Osteocyte (in vitro differentiated cells): ENCODE measurements at regions not wholly inside any gene's neighbourhood (a gene's known extent, or its start where the extent isn't known, plus 50 kb on each side); places are given as distances from the start of the nearest gene placed in this dataset.

ENCODE experiments used
- DNase-seq: peaks from one replicate; pipeline ENCODE4 v3.0.0; 2021; ENCODE audit warnings: mixed read lengths; ENCODE audit not compliant: unreplicated experiment; ENCODE audit errors: extremely low spot score
- H3K27ac Mint-ChIP-seq: one replicate; pipeline ENCODE4 v1.8.0; 2021; ENCODE audit warnings: mild to moderate bottlenecking, mixed read lengths; ENCODE audit not compliant: unreplicated experiment
- H3K27me3 Mint-ChIP-seq: one replicate; pipeline ENCODE4 v1.8.0; 2021; ENCODE audit warnings: mixed read lengths; ENCODE audit not compliant: unreplicated experiment
- H3K36me3 Mint-ChIP-seq: one replicate; pipeline ENCODE4 v1.8.0; 2021; ENCODE audit warnings: mixed read lengths; ENCODE audit not compliant: unreplicated experiment
- H3K4me1 Mint-ChIP-seq: one replicate; pipeline ENCODE4 v1.8.0; 2021; ENCODE audit warnings: mixed read lengths; ENCODE audit not compliant: unreplicated experiment
- H3K4me3 Mint-ChIP-seq: one replicate; pipeline ENCODE4 v1.8.0; 2021; ENCODE audit warnings: mild to moderate bottlenecking, moderate library complexity, mixed read lengths; ENCODE audit not compliant: unreplicated experiment
- H3K9me3 Mint-ChIP-seq: one replicate; pipeline ENCODE4 v1.8.0; 2021; ENCODE audit warnings: mixed read lengths; ENCODE audit not compliant: unreplicated experiment
- TF ChIP-seq, protein P1 (sequence below): fragments of 200-600 bp; sonication (generic); IDR thresholded peaks from 2 replicates; pipeline ENCODE4 v1.5.0; 2021; ENCODE audit warnings: antibody characterized with exemption, mild to moderate bottlenecking, moderate library complexity

- no peak overlapping the region for H3K27ac Mint-ChIP-seq
- H3K4me3 Mint-ChIP-seq, result no peak overlapping the region
- peaks cover 39% of the 10 kb centered on the region for H3K27me3 Mint-ChIP-seq
- peaks cover 12% of the 10 kb centered on the region for H3K9me3 Mint-ChIP-seq
- no peaks in the 10 kb centered on the region for H3K36me3 Mint-ChIP-seq
- TF ChIP-seq, protein P1, sequence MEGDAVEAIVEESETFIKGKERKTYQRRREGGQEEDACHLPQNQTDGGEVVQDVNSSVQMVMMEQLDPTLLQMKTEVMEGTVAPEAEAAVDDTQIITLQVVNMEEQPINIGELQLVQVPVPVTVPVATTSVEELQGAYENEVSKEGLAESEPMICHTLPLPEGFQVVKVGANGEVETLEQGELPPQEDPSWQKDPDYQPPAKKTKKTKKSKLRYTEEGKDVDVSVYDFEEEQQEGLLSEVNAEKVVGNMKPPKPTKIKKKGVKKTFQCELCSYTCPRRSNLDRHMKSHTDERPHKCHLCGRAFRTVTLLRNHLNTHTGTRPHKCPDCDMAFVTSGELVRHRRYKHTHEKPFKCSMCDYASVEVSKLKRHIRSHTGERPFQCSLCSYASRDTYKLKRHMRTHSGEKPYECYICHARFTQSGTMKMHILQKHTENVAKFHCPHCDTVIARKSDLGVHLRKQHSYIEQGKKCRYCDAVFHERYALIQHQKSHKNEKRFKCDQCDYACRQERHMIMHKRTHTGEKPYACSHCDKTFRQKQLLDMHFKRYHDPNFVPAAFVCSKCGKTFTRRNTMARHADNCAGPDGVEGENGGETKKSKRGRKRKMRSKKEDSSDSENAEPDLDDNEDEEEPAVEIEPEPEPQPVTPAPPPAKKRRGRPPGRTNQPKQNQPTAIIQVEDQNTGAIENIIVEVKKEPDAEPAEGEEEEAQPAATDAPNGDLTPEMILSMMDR, result no peak
- no peak for DNase-seq
- H3K4me1 Mint-ChIP-seq, result no peaks in the 10 kb centered on the region
These were observed 534.6 kb upstream of the PTBP2 start for GRCh38 chr1:96187020-96187419.

DNA sequence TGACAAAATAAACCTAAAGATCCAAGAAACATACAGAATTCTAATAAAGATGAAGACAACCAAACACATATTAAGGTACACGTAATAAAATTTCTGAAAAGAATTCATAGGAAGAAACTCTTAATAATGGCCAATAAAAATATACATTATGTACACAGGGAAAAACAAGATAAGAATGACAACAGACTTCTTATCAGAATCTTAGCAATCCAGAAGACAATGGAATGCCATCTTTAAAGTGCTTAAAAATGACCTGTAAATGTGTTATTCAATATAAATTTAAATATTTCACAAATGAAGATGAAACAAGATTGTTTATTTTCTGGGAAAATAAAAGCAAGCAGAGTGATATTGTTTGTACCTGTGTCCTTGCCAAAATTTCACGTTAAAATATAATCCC, 530.4 kb upstream of the PTBP2 start:
- no peaks in the 10 kb centered on the region for H3K4me1 Mint-ChIP-seq
- no peak overlapping the region for H3K4me3 Mint-ChIP-seq
- TF ChIP-seq, protein P1, result no peak
- no peak overlapping the region for H3K27ac Mint-ChIP-seq
- no peaks in the 10 kb centered on the region for H3K36me3 Mint-ChIP-seq
- peaks cover 26% of the 10 kb centered on the region for H3K27me3 Mint-ChIP-seq
- DNase-seq, result no peak
- H3K9me3 Mint-ChIP-seq, result peaks cover 12% of the 10 kb centered on the region

- Mint-ChIP-seq H3K4me3 (no peak overlapping the region), H3K36me3 (no peaks in the 10 kb centered on the region), H3K9me3 (no peaks in the 10 kb centered on the region), H3K27me3 (peaks cover 23% of the 10 kb centered on the region), H3K27ac (no peak overlapping the region), H3K4me1 (no peaks in the 10 kb centered on the region)
- TF ChIP-seq, protein P1, result no peak
- no peak for DNase-seq
These were observed 515.1 kb upstream of the PTBP2 start for GRCh38 chr1:96206451-96206850.

DNA sequence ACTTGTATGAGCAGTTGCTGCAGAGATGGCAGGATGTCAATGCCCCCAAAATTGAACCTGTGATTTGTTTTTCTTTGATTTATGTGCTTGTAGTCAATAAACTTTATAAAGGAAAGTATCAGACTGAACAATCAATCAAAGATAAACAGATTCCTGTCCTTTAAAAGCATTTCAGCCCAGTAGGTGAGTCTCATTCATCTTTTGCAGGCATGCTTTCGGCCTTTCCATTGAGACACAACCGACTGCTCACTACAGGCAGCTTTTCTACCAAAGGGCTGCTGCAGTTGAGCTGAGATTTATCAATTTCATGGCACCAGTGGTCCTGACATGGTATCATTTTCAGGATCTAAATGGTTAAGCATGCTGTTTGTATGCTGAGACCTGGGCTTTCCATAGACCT, 513.6 kb upstream of the PTBP2 start:
- H3K27me3 Mint-ChIP-seq, result peaks cover 27% of the 10 kb centered on the region
- no peaks in the 10 kb centered on the region for H3K4me1 Mint-ChIP-seq
- H3K27ac Mint-ChIP-seq, result no peak overlapping the region
- DNase-seq, result no peak
- H3K36me3 Mint-ChIP-seq, result no peaks in the 10 kb centered on the region
- H3K9me3 Mint-ChIP-seq, result no peaks in the 10 kb centered on the region
- no peak overlapping the region for H3K4me3 Mint-ChIP-seq
- TF ChIP-seq, protein P1, result no peak

DNA sequence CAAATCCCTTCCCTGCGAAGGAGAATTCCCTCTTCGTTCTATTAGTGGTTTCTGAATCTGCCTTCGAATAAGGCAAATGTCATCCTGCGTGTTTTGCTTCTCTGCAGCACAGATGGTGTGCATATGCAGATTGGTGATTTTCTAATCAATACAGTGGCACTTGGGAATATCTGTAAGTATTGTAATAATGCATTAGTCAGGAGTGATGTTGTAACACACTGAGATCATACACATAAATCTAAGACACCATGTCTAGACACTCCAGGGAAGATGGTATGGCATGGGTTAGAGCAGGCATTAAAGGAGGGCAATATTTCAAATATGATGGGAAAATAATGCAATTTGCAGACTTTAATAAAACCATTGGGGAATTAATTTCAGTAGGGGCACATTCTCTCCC, 513.2 kb upstream of the PTBP2 start:
- peaks cover 28% of the 10 kb centered on the region for H3K27me3 Mint-ChIP-seq
- no peak overlapping the region for H3K27ac Mint-ChIP-seq
- TF ChIP-seq, protein P1, result no peak
- H3K4me1 Mint-ChIP-seq, result no peaks in the 10 kb centered on the region
- H3K9me3 Mint-ChIP-seq, result no peaks in the 10 kb centered on the region
- DNase-seq, result no peak
- no peak overlapping the region for H3K4me3 Mint-ChIP-seq
- H3K36me3 Mint-ChIP-seq, result no peaks in the 10 kb centered on the region
